Upper lobe of right lung (tissue), 1 donor: ENCODE measurements at regions not wholly inside any gene's neighbourhood (a gene's known extent, or its start where the extent isn't known, plus 50 kb on each side); places are given as distances from the start of the nearest gene placed in this dataset.

Experiments
- ATAC-seq: fragments of 200-7000 bp; cut with Tn5 transposase; one replicate; pipeline ENCODE4 v1.9.1; 2020; ENCODE audit warnings: mild to moderate bottlenecking, moderate library complexity
- DNase-seq: peaks from one replicate; pipeline ENCODE4 v3.0.0-alpha.2; 2020
- H3K27ac ChIP-seq: fragments of 200-600 bp; one replicate; pipeline ENCODE4 v1.8.0; 2022
- H3K27me3 ChIP-seq: fragments of 200-600 bp; one replicate; pipeline ENCODE4 v1.8.0; 2022; ENCODE audit warnings: mild to moderate bottlenecking
- H3K36me3 ChIP-seq: fragments of 200-600 bp; one replicate; pipeline ENCODE4 v1.8.0; 2022
- H3K4me1 ChIP-seq: fragments of 200-600 bp; one replicate; pipeline ENCODE4 v1.8.0; 2022
- H3K4me3 ChIP-seq: fragments of 200-600 bp; one replicate; pipeline ENCODE4 v1.8.0; 2022; ENCODE audit warnings: mild to moderate bottlenecking
- H3K9me3 ChIP-seq: fragments of 200-600 bp; one replicate; pipeline ENCODE4 v1.8.0; 2022
- intact Hi-C: fragments of 100-400 bp; cut with DNase I; formaldehyde crosslinking; loops from one replicate; pipeline ENCODE4 v1.11.0; 2022
- TF ChIP-seq, protein P1 (sequence below): fragments of 200-600 bp; IDR thresholded peaks from one replicate; pipeline ENCODE4 v1.8.0; 2022; ENCODE audit warnings: antibody characterized with exemption
- donor health status: DM: no; HTN: yes; CAD: no; lungs with severe emphysema.

GRCh38 chr7:80060218-80060806 lies 74.3 kb upstream of the GNAI1 start:
- ATAC-seq, result peak; percentile 34
- intact Hi-C loops, result no loop called here
- TF ChIP-seq, protein P1, sequence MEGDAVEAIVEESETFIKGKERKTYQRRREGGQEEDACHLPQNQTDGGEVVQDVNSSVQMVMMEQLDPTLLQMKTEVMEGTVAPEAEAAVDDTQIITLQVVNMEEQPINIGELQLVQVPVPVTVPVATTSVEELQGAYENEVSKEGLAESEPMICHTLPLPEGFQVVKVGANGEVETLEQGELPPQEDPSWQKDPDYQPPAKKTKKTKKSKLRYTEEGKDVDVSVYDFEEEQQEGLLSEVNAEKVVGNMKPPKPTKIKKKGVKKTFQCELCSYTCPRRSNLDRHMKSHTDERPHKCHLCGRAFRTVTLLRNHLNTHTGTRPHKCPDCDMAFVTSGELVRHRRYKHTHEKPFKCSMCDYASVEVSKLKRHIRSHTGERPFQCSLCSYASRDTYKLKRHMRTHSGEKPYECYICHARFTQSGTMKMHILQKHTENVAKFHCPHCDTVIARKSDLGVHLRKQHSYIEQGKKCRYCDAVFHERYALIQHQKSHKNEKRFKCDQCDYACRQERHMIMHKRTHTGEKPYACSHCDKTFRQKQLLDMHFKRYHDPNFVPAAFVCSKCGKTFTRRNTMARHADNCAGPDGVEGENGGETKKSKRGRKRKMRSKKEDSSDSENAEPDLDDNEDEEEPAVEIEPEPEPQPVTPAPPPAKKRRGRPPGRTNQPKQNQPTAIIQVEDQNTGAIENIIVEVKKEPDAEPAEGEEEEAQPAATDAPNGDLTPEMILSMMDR, result peak; percentile 64

DNA sequence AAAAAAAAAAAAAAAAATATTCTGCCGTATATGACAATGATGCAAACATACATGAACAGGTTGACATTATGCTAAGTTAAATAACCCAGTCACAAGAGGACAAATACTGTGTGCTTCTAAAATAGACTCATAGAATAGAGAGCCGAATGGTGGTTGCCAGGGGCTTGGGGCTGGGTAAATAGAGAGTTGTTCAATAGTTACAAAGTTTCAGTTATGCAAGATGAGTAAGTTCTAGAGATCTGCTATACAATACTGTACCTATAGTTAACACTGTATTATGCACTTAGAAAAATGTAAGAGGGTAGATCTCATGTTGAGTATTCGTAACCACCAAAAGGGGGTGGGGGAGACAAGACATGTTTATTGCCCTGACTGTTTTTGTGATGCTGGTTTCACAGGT lies 77.1 kb upstream of the GNAI1 start:
- H3K36me3 ChIP-seq, result no peaks in the 10 kb centered on the region
- no peaks in the 10 kb centered on the region for H3K27me3 ChIP-seq
- no peaks in the 10 kb centered on the region for H3K4me1 ChIP-seq
- no peak overlapping the region for H3K4me3 ChIP-seq
- no peak overlapping the region for H3K27ac ChIP-seq
- no peak for ATAC-seq
- TF ChIP-seq, protein P1, result no peak
- intact Hi-C loops, result no loop called here
- no peak for DNase-seq
- H3K9me3 ChIP-seq, result peaks cover 3% of the 10 kb centered on the region

More at GRCh38 chr7:80060218-80060806, 74.3 kb upstream of the GNAI1 start:
- Histone ChIP-seq H3K9me3 (peaks cover 3% of the 10 kb centered on the region), H3K4me1 (no peaks in the 10 kb centered on the region), H3K27me3 (no peaks in the 10 kb centered on the region), H3K27ac (no peak overlapping the region), H3K4me3 (no peak overlapping the region), H3K36me3 (no peaks in the 10 kb centered on the region)
- DNase-seq, result no peak

DNA sequence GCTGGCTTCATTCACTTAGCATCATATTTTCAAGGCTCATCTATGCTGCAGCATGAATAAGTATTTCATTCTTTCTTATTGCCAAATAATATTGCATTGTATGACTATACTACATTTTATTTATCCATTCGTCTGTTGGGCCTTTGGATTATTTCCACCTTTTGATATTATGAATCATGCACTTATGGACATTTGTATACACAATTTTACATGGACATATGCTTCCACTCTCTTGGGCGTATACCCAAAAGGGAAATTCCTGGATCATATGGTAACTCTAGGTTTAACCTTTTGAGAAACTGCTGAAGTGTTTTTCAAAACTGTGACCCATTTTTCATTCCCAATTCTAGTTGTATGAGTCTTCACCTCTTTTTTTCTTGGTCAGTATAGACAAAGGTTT lies 80.3 kb upstream of the GNAI1 start:
- intact Hi-C loops, result no loop called here
- H3K4me1 ChIP-seq, result no peaks in the 10 kb centered on the region
- no peak overlapping the region for H3K27ac ChIP-seq
- no peaks in the 10 kb centered on the region for H3K27me3 ChIP-seq
- TF ChIP-seq, protein P1, result no peak
- H3K36me3 ChIP-seq, result no peaks in the 10 kb centered on the region
- no peak overlapping the region for H3K4me3 ChIP-seq
- ATAC-seq (no peak), DNase-seq (no peak)
- no peaks in the 10 kb centered on the region for H3K9me3 ChIP-seq

GRCh38 chr7:80053124-80053523 lies 81.5 kb upstream of the GNAI1 start:
- Histone ChIP-seq H3K4me3 (no peak overlapping the region), H3K27me3 (no peaks in the 10 kb centered on the region), H3K36me3 (no peaks in the 10 kb centered on the region), H3K4me1 (no peaks in the 10 kb centered on the region), H3K27ac (no peak overlapping the region), H3K9me3 (no peaks in the 10 kb centered on the region)
- intact Hi-C loops, result no loop called here
- TF ChIP-seq, protein P1, result no peak
- ATAC-seq (no peak), DNase-seq (no peak)

GRCh38 chr7:80047856-80048459 lies 86.7 kb upstream of the GNAI1 start:
- no peak for ATAC-seq
- Histone ChIP-seq H3K36me3 (no peaks in the 10 kb centered on the region), H3K27ac (no peak overlapping the region), H3K9me3 (no peaks in the 10 kb centered on the region), H3K4me3 (no peak overlapping the region), H3K27me3 (no peaks in the 10 kb centered on the region), H3K4me1 (no peaks in the 10 kb centered on the region)
- no peak for DNase-seq
- intact Hi-C loops, result no loop called here
- TF ChIP-seq, protein P1, result peak; percentile 22
